Liver (tissue), 8 donors: ENCODE measurements at regions not wholly inside any gene's neighbourhood (a gene's known extent, or its start where the extent isn't known, plus 50 kb on each side); places are given as distances from the start of the nearest gene placed in this dataset.

Experiments used
- DNase-seq: peaks from one replicate; pipeline ENCODE4 v3.0.0-alpha.2; 2017; ENCODE audit warnings: low spot score
- H3K27ac ChIP-seq, 2 donors: one replicate each; pipeline ENCODE4 v1.7.0; 2013; ENCODE audit warnings: inconsistent platforms in 2 of 2, low read length in 2 of 2, control low read depth in 1 of 2, low read depth in 1 of 2, mild to moderate bottlenecking in 1 of 2
- H3K27me3 ChIP-seq, 4 donors: one replicate each; pipeline versions ENCODE4 v1.6.1 to v1.7.0; 2013; ENCODE audit warnings: low read length in 3 of 4, inconsistent platforms in 1 of 4, mild to moderate bottlenecking in 1 of 4, moderate library complexity in 1 of 4; ENCODE audit not compliant: control insufficient read depth in 4 of 4, insufficient read depth in 4 of 4
- H3K36me3 ChIP-seq, 4 donors: one replicate each; pipeline versions ENCODE4 v1.6.1 to v1.7.0; 2013; ENCODE audit warnings: low read length in 3 of 4, mild to moderate bottlenecking in 3 of 4, low read depth in 1 of 4, moderate library complexity in 1 of 4; ENCODE audit not compliant: control insufficient read depth in 4 of 4, insufficient read depth in 3 of 4
- H3K4me1 ChIP-seq, 4 donors: one replicate each; pipeline versions ENCODE4 v1.6.1 to v1.7.0; 2013; ENCODE audit warnings: low read length in 3 of 4, mild to moderate bottlenecking in 3 of 4, moderate library complexity in 1 of 4; ENCODE audit not compliant: control insufficient read depth in 4 of 4, insufficient read depth in 4 of 4
- H3K4me3 ChIP-seq, 3 donors: one replicate each; pipeline versions ENCODE4 v1.6.1 to v1.7.0; 2013; ENCODE audit warnings: low read length in 3 of 3, control low read depth in 1 of 3, low read depth in 1 of 3, mild to moderate bottlenecking in 1 of 3
- H3K9ac ChIP-seq, 2 donors: one replicate each; pipeline ENCODE4 v1.7.0; 2013; ENCODE audit warnings: low read length in 2 of 2, mild to moderate bottlenecking in 2 of 2, moderate library complexity in 2 of 2, control low read depth in 1 of 2, low read depth in 1 of 2
- H3K9me3 ChIP-seq, 4 donors: one replicate each; pipeline versions ENCODE4 v1.6.1 to v1.7.0; 2013; ENCODE audit warnings: low read length in 3 of 4; ENCODE audit not compliant: control insufficient read depth in 4 of 4
- ATF3 ChIP-seq: IDR thresholded peaks from 2 replicates; pipeline ENCODE4 v1.6.1; 2016; ENCODE audit warnings: antibody characterized with exemption
- CTCF ChIP-seq: fragments of 150-350 bp; IDR thresholded peaks from 2 replicates; pipeline ENCODE4 v1.5.1; 2017; ENCODE audit warnings: improper control_type of control experiment, low read depth, low read length; ENCODE audit not compliant: missing input control
- EGR1 ChIP-seq, 2 donors: IDR thresholded peaks; 2 replicates each; pipeline ENCODE4 v1.6.1; 2016 to 2018; ENCODE audit warnings: antibody characterized with exemption in 2 of 2, low read depth in 2 of 2
- FOXA1 ChIP-seq: IDR thresholded peaks from 2 replicates; pipeline ENCODE4 v1.6.1; 2016; ENCODE audit warnings: antibody characterized with exemption
- JUND ChIP-seq, 2 donors: IDR thresholded peaks; 2 replicates each; pipeline ENCODE4 v1.6.1; 2016; ENCODE audit warnings: antibody characterized with exemption in 2 of 2
- MAX ChIP-seq: IDR thresholded peaks from 2 replicates; pipeline ENCODE4 v1.6.1; 2016; ENCODE audit warnings: antibody characterized with exemption
- NR2F2 ChIP-seq: IDR thresholded peaks from 2 replicates; pipeline ENCODE4 v1.6.1; 2016; ENCODE audit warnings: antibody characterized with exemption
- RAD21 ChIP-seq, 2 donors: IDR thresholded peaks; 2 replicates each; pipeline ENCODE4 v1.6.1; 2016; ENCODE audit warnings: antibody characterized with exemption in 2 of 2, mild to moderate bottlenecking in 2 of 2
- REST ChIP-seq: IDR thresholded peaks from 2 replicates; pipeline ENCODE4 v1.6.1; 2016; ENCODE audit warnings: antibody characterized with exemption, mild to moderate bottlenecking
- RXRA ChIP-seq, 2 donors: IDR thresholded peaks; 2 replicates each; pipeline ENCODE4 v1.6.1; 2017 to 2018; ENCODE audit warnings: antibody characterized with exemption in 2 of 2, mild to moderate bottlenecking in 1 of 2
- SP1 ChIP-seq: IDR thresholded peaks from 2 replicates; pipeline ENCODE4 v1.6.1; 2018; ENCODE audit warnings: antibody characterized with exemption, mild to moderate bottlenecking
- WGBS: extraction: QIAGEN DNeasy Blood & Tissue Kit; methylation state at CpG from one replicate; pipeline ENCODE4 v1.1.7; 2013; 5-methylcytosine and 5-hydroxymethylcytosine counted together
- donor health status: healthy.
- donor health status: healthy.
- donor health status: healthy.
- donor health status: healthy.
- donor health status: healthy.

- Histone ChIP-seq H3K27me3 (peaks cover 0 to 4% (median 2%) of the 10 kb centered on the region in 4 donors), H3K9me3 (no peaks in the 10 kb centered on the region), H3K9ac (no peak overlapping the region), H3K4me1 (no peaks in the 10 kb centered on the region), H3K27ac (no peak overlapping the region), H3K36me3 (no peaks in the 10 kb centered on the region), H3K4me3 (no peak overlapping the region)
- no peak for TF ChIP-seq ATF3
- TF ChIP-seq EGR1 (IDR thresholded peaks at IDR 0.05; ENCODE audit: low read depth in 2 of 2) = no peak
- DNase-seq = no peak
- 70% methylated on average over 4 of the region's 4 CpGs for WGBS
These were observed 54.2 kb upstream of the MCTP2 start for GRCh38 chr15:94177112-94177511.

DNA sequence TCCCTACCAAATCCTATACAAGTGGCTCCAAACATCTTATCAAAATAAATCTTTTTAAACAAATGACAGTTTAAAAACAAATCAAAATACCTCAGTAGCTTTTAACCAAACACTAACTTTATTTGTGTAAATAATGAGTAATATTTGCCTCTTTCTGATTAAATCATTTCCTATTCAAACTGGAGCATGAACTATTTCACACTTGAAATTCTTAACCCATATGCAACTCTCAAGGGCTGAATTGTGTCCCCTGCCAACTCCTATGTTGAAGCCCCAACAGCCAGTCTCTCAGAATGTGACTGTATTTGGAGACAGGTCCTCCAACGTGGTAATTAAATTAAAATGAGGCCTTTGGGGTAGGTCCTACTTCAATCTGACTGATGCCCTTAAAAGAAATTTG lies 55.9 kb upstream of the MCTP2 start:
- Histone ChIP-seq H3K36me3 (no peaks in the 10 kb centered on the region), H3K9ac (no peak overlapping the region), H3K27ac (no peak overlapping the region), H3K4me1 (no peaks in the 10 kb centered on the region), H3K27me3 (peaks cover 0 to 3% (median 0%) of the 10 kb centered on the region in 4 donors), H3K9me3 (no peaks in the 10 kb centered on the region), H3K4me3 (no peak overlapping the region)
- WGBS = 46% methylated on average over 1 of the region's 1 CpG
- TF ChIP-seq REST (no peak), MAX (no peak), CTCF (no peak), EGR1 (IDR thresholded peaks at IDR 0.05; ENCODE audit: low read depth in 2 of 2) (no peak), JUND (IDR thresholded peaks at IDR 0.05) (no peak), FOXA1 (no peak)
- DNase-seq = no peak

DNA sequence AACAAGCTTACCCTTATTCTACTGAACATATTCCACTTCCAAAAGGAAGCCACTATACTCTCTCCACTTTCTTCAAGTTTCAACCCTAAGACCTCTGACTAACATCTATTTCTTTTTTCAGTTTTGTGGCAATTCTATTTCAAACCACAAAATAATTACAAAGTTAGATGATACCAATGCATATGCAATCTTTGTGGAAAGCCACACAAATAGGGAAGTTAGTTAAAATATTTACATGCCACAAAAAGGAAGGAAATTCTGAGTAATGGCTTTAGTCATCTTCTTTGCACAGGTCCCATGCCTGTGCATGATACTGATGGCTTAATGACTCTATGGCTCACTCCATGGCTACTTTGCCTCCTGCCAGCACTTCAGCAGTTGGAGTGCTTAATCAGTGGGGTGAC lies 57.0 kb upstream of the MCTP2 start:
- no peaks in the 10 kb centered on the region for H3K9me3 ChIP-seq
- H3K36me3 ChIP-seq = no peaks in the 10 kb centered on the region
- H3K27ac ChIP-seq = no peak overlapping the region
- TF ChIP-seq JUND (IDR thresholded peaks at IDR 0.05) = peak in 1 of 2 donors; percentile 26
- TF ChIP-seq RAD21 (IDR thresholded peaks at IDR 0.05) = no peak
- no peak for TF ChIP-seq SP1
- TF ChIP-seq NR2F2 = no peak
- TF ChIP-seq RXRA (IDR thresholded peaks at IDR 0.05) = no peak
- H3K9ac ChIP-seq = no peak overlapping the region
- H3K4me3 ChIP-seq = no peak overlapping the region
- H3K27me3 ChIP-seq = peaks cover 0 to 3% (median 0%) of the 10 kb centered on the region in 4 donors
- H3K4me1 ChIP-seq = no peaks in the 10 kb centered on the region
- no peak for DNase-seq
